Smooth muscle cell (in vitro differentiated cells): ENCODE measurements at regions not wholly inside any gene's neighbourhood (a gene's known extent, or its start where the extent isn't known, plus 50 kb on each side); places are given as distances from the start of the nearest gene placed in this dataset.
"Not testable (repeated sequence)": the region's sequence is repeated elsewhere in the genome, so short reads cannot be mapped to it uniquely, and the experiment has no call there.

Experiments
- DNase-seq: peaks from one replicate; lab custom pipeline; 2025; ENCODE audit not compliant: unreplicated experiment; lab: John Stamatoyannopoulos, UW
- H2AFZ ChIP-seq: fragments of 200-600 bp; sonication (generic); 2 replicates; pipeline ENCODE4 v1.6.0; 2016; ENCODE audit warnings: antibody characterized with exemption, low read depth, mild to moderate bottlenecking
- H3F3A ChIP-seq: fragments of 200-600 bp; sonication (generic); 2 replicates; pipeline ENCODE4 v1.6.0; 2017; ENCODE audit warnings: antibody characterized with exemption, low read depth
- H3K27ac ChIP-seq: fragments of 200-600 bp; sonication (generic); 2 replicates; pipeline ENCODE4 v1.5.1; 2016; ENCODE audit warnings: low read depth, mild to moderate bottlenecking
- H3K27me3 ChIP-seq: fragments of 200-600 bp; sonication (generic); 2 replicates; pipeline ENCODE4 v1.6.1; 2016; ENCODE audit warnings: low read depth, mild to moderate bottlenecking
- H3K36me3 ChIP-seq: fragments of 200-600 bp; sonication (generic); 2 replicates; pipeline ENCODE4 v1.5.1; 2016; ENCODE audit warnings: low read depth
- H3K4me1 ChIP-seq: fragments of 200-600 bp; sonication (generic); 2 replicates; pipeline ENCODE4 v1.5.1; 2016; ENCODE audit warnings: low read depth
- H3K4me2 ChIP-seq: fragments of 200-600 bp; sonication (generic); 2 replicates; pipeline ENCODE4 v1.6.0; 2016; ENCODE audit warnings: mild to moderate bottlenecking
- H3K4me3 ChIP-seq: fragments of 200-600 bp; sonication (generic); 2 replicates; pipeline ENCODE4 v1.5.1; 2016; ENCODE audit warnings: mild to moderate bottlenecking
- H3K79me2 ChIP-seq: fragments of 200-600 bp; sonication (generic); 2 replicates; pipeline ENCODE4 v1.6.0; 2016; ENCODE audit warnings: low read depth, mild to moderate bottlenecking
- H3K9ac ChIP-seq: fragments of 200-600 bp; sonication (generic); 2 replicates; pipeline ENCODE4 v1.6.0; 2016; ENCODE audit warnings: low read depth
- H3K9me3 ChIP-seq: fragments of 200-600 bp; sonication (generic); replicated peaks from 2 replicates; pipeline ENCODE4 v1.5.1; 2016; ENCODE audit warnings: low read depth
- H4K20me1 ChIP-seq: fragments of 200-600 bp; sonication (generic); 2 replicates; pipeline ENCODE4 v1.6.0; 2016; ENCODE audit warnings: low read depth
- CTCF ChIP-seq: fragments of 200-600 bp; sonication (generic); IDR thresholded peaks from 2 replicates; pipeline ENCODE4 v1.5.1; 2017; ENCODE audit warnings: borderline replicate concordance, mild to moderate bottlenecking, antibody characterized with exemption; ENCODE audit not compliant: insufficient read depth, poor library complexity, severe bottlenecking
- WGBS: methylation state at CpG from one replicate; pipeline ENCODE4 v1.1.7; 2016; ENCODE audit warnings: low lambda C conversion rate; 5-methylcytosine and 5-hydroxymethylcytosine counted together

- no peak overlapping the region for H3K9ac ChIP-seq
- no peaks in the 10 kb centered on the region for H3K36me3 ChIP-seq
- no peak overlapping the region for H3K4me2 ChIP-seq
- no peaks in the 10 kb centered on the region for H4K20me1 ChIP-seq
- no peaks in the 10 kb centered on the region for H3F3A ChIP-seq
- no peaks in the 10 kb centered on the region for H3K27me3 ChIP-seq
- no peaks in the 10 kb centered on the region for H3K79me2 ChIP-seq
- H3K4me1 ChIP-seq, result no peaks in the 10 kb centered on the region
- no peak overlapping the region for H3K27ac ChIP-seq
- no peak overlapping the region for H2AFZ ChIP-seq
- WGBS, result 89% methylated on average over 2 of the region's 2 CpGs
- no peak for DNase-seq
- no peak overlapping the region for H3K4me3 ChIP-seq
- TF ChIP-seq CTCF, result no peak
- H3K9me3 ChIP-seq, result no peaks in the 10 kb centered on the region
Measured at GRCh38 chr9:85871008-85871407, 69.9 kb upstream of the NAA35 start.

- H3K79me2 ChIP-seq, H2AFZ ChIP-seq, H3K4me2 ChIP-seq, DNase-seq, H4K20me1 ChIP-seq, H3K9me3 ChIP-seq, H3K27me3 ChIP-seq, H3K27ac ChIP-seq, H3F3A ChIP-seq, H3K4me1 ChIP-seq, H3K4me3 ChIP-seq, H3K36me3 ChIP-seq, H3K9ac ChIP-seq: not testable (repeated sequence)
- 81% methylated on average over 5 of the region's 5 CpGs for WGBS
Measured at GRCh38 chr9:85871683-85872082, 69.3 kb upstream of the NAA35 start.

- no peaks in the 10 kb centered on the region for H3K4me1 ChIP-seq
- no peak for DNase-seq
- H3K4me2 ChIP-seq, result no peak overlapping the region
- TF ChIP-seq CTCF, result no peak
- no peaks in the 10 kb centered on the region for H3K9me3 ChIP-seq
- no peak overlapping the region for H3K9ac ChIP-seq
- H3K79me2 ChIP-seq, result no peaks in the 10 kb centered on the region
- H3F3A ChIP-seq, result no peaks in the 10 kb centered on the region
- H2AFZ ChIP-seq, result no peak overlapping the region
- H3K4me3 ChIP-seq, result no peak overlapping the region
- H3K27me3 ChIP-seq, result no peaks in the 10 kb centered on the region
- H4K20me1 ChIP-seq, result no peaks in the 10 kb centered on the region
- no peak overlapping the region for H3K27ac ChIP-seq
- no peaks in the 10 kb centered on the region for H3K36me3 ChIP-seq
- 97% methylated on average over 6 of the region's 6 CpGs for WGBS
Measured at GRCh38 chr9:85872463-85872862, 68.5 kb upstream of the NAA35 start.

GRCh38 chr9:85876628-85877027 is 64.3 kb upstream of the NAA35 start:
- no peaks in the 10 kb centered on the region for H3K79me2 ChIP-seq
- no peaks in the 10 kb centered on the region for H3K9me3 ChIP-seq
- H3K4me1 ChIP-seq, result peaks cover 6% of the 10 kb centered on the region
- no peak overlapping the region for H2AFZ ChIP-seq
- no peaks in the 10 kb centered on the region for H4K20me1 ChIP-seq
- no peak overlapping the region for H3K9ac ChIP-seq
- no peaks in the 10 kb centered on the region for H3K27me3 ChIP-seq
- DNase-seq, result no peak
- TF ChIP-seq CTCF, result no peak
- H3K4me3 ChIP-seq, result no peak overlapping the region
- no peak overlapping the region for H3K4me2 ChIP-seq
- no peaks in the 10 kb centered on the region for H3F3A ChIP-seq
- no peaks in the 10 kb centered on the region for H3K36me3 ChIP-seq
- H3K27ac ChIP-seq, result no peak overlapping the region

- WGBS, result 58% methylated on average over 5 of the region's 5 CpGs
- H2AFZ ChIP-seq, DNase-seq, H3K4me1 ChIP-seq, H3K4me3 ChIP-seq, H3K4me2 ChIP-seq, H3K9me3 ChIP-seq, H4K20me1 ChIP-seq, H3K79me2 ChIP-seq, H3K9ac ChIP-seq, H3K27ac ChIP-seq, H3K36me3 ChIP-seq, H3K27me3 ChIP-seq, H3F3A ChIP-seq: not testable (repeated sequence)
Measured at GRCh38 chr9:85878872-85879597, 61.9 kb upstream of the NAA35 start.

DNA sequence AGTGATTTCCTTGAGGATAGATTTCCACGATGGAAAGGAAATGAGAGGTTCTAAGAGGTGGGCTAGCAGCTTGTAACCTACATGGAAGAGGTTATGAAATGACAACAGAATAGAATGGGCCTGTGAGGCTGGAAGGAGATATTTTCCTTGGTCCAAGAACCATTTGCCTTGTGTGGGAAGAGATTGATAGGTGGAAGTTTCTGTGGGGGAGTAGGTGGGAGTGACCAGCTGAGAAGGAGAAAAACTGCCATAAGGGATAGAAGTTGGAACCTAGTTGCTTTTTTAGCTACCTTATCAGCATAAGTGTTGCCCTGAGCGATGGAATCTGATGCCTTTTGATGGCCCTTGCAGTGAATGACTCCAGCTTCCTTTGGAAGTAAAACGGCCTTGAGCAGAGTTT is 60.4 kb upstream of the NAA35 start:
- not testable (repeated sequence) for H3K27ac ChIP-seq, H3F3A ChIP-seq, H3K79me2 ChIP-seq, H3K36me3 ChIP-seq, H3K4me1 ChIP-seq, H3K27me3 ChIP-seq, H3K9me3 ChIP-seq, H2AFZ ChIP-seq, H4K20me1 ChIP-seq, H3K4me3 ChIP-seq, DNase-seq, H3K4me2 ChIP-seq, H3K9ac ChIP-seq
- 86% methylated on average over 3 of the region's 3 CpGs for WGBS
